MCF 10A (cell line): ENCODE measurements at regions not wholly inside any gene's neighbourhood (a gene's known extent, or its start where the extent isn't known, plus 50 kb on each side); places are given as distances from the start of the nearest gene placed in this dataset.
A peak's percentile ranks its signal among the peaks of the same experiment; 100 is the strongest.

Experiments used
- BruUV-seq: library from RNA; stranded (reverse); fragments of 400-500 nt; replicated peaks from 2 replicates; lab custom pipeline; 2021; lab: Mats Ljungman, UMichigan
- CTCF ChIA-PET: fragments of 300-600 bp; sonication (Branson Sonifier 250); formaldehyde crosslinking; extraction: SDS; loops from one replicate; lab custom pipeline; 2021; ENCODE audit warnings: antibody characterized with exemption, inconsistent platforms; lab: Yijun Ruan, JAX
- POLR2A ChIA-PET: fragments of 300-600, 350-650 bp; sonication (Branson Sonifier 250); formaldehyde crosslinking; extraction: SDS; loops from one replicate; lab custom pipeline; 2020; ENCODE audit warnings: antibody characterized with exemption, inconsistent platforms; lab: Yijun Ruan, JAX
- DNase-seq: peaks from one replicate; pipeline ENCODE4 v3.0.0-alpha.2; 2018; ENCODE audit not compliant: unreplicated experiment
- H3K27ac Mint-ChIP-seq: one replicate; pipeline ENCODE4 v1.8.0; 2022; ENCODE audit warnings: mild to moderate bottlenecking, low read depth, mixed read lengths; ENCODE audit not compliant: unreplicated experiment
- H3K27me3 Mint-ChIP-seq: one replicate; pipeline ENCODE4 v1.8.0; 2022; ENCODE audit warnings: mixed read lengths; ENCODE audit not compliant: insufficient read depth, unreplicated experiment
- H3K36me3 Mint-ChIP-seq: one replicate; pipeline ENCODE4 v1.8.0; 2022; ENCODE audit warnings: mild to moderate bottlenecking, moderate library complexity, mixed read lengths; ENCODE audit not compliant: insufficient read depth, unreplicated experiment
- H3K4me1 Mint-ChIP-seq: one replicate; pipeline ENCODE4 v1.8.0; 2022; ENCODE audit warnings: mixed read lengths; ENCODE audit not compliant: insufficient read depth, unreplicated experiment
- H3K4me3 Mint-ChIP-seq: one replicate; pipeline ENCODE4 v1.8.0; 2022; ENCODE audit warnings: mild to moderate bottlenecking, moderate library complexity, mixed read lengths; ENCODE audit not compliant: unreplicated experiment
- H3K9me3 Mint-ChIP-seq: one replicate; pipeline ENCODE4 v1.8.0; 2022; ENCODE audit warnings: mixed read lengths; ENCODE audit not compliant: unreplicated experiment
- CTCF ChIP-seq: fragments of 200-600 bp; IDR thresholded peaks from one replicate; pipeline ENCODE4 v1.8.0; 2022; ENCODE audit warnings: antibody characterized with exemption, mild to moderate bottlenecking; ENCODE audit not compliant: unreplicated experiment
- intact Hi-C: fragments of 100-400 bp; cut with micrococcal nuclease; formaldehyde crosslinking; loops from 2 replicates; pipeline ENCODE4 v1.14.1; 2022

GRCh38 chr12:75887979-75888378, 143.6 kb downstream of the PHLDA1 start:
- ChIA-PET POLR2A (interaction anchor here (0.6 kb wide), 1 partner anchor 40 kb away, joined by 3 read pairs; no protein-coding TSS in a partner anchor), CTCF (no interaction called here)
- TF ChIP-seq CTCF, result no peak
- intact Hi-C loops, result no loop called here
- no peaks in the 10 kb centered on the region for H3K27me3 Mint-ChIP-seq
- no peak overlapping the region for H3K4me3 Mint-ChIP-seq
- no peaks in the 10 kb centered on the region for H3K36me3 Mint-ChIP-seq
- H3K27ac Mint-ChIP-seq, result no peak overlapping the region
- peaks cover 32% of the 10 kb centered on the region for H3K4me1 Mint-ChIP-seq
- BruUV-seq, result no TSS peak
- no peaks in the 10 kb centered on the region for H3K9me3 Mint-ChIP-seq
- DNase-seq, result no peak

GRCh38 chr12:75884465-75884985, 147.1 kb downstream of the PHLDA1 start:
- no peak for DNase-seq
- Mint-ChIP-seq H3K9me3 (no peaks in the 10 kb centered on the region), H3K27me3 (no peaks in the 10 kb centered on the region), H3K36me3 (no peaks in the 10 kb centered on the region), H3K27ac (no peak overlapping the region), H3K4me1 (peaks cover 17% of the 10 kb centered on the region), H3K4me3 (no peak overlapping the region)
- no TSS peak for BruUV-seq
- ChIA-PET POLR2A (no interaction called here), CTCF (no interaction called here)
- TF ChIP-seq CTCF, result no peak
- intact Hi-C loops, result no loop called here

GRCh38 chr12:75883241-75883640, 148.3 kb downstream of the PHLDA1 start:
- ChIA-PET POLR2A (interaction anchor here (1.4 kb wide), 1 partner anchor 20 kb away, joined by 5 read pairs; no protein-coding TSS in a partner anchor), CTCF (interaction anchor here (0.6 kb wide), 1 partner anchor 1441 kb away, joined by 3 read pairs; no protein-coding TSS in a partner anchor)
- DNase-seq, result peak; percentile 46
- Mint-ChIP-seq H3K4me3 (no peak overlapping the region), H3K27ac (peak overlapping the region; percentile 1), H3K4me1 (peaks cover 8% of the 10 kb centered on the region), H3K27me3 (no peaks in the 10 kb centered on the region), H3K9me3 (no peaks in the 10 kb centered on the region), H3K36me3 (no peaks in the 10 kb centered on the region)
- intact Hi-C loops, result no loop called here
- no peak for TF ChIP-seq CTCF
- no TSS peak for BruUV-seq

GRCh38 chr12:75882421-75882820, 149.2 kb downstream of the PHLDA1 start:
- POLR2A ChIA-PET, result interaction anchor here (1.4 kb wide), 1 partner anchor 19 kb away, joined by 5 read pairs; no protein-coding TSS in a partner anchor
- BruUV-seq, result no TSS peak
- TF ChIP-seq CTCF, result no peak
- H3K4me3 Mint-ChIP-seq, result no peak overlapping the region
- H3K9me3 Mint-ChIP-seq, result no peaks in the 10 kb centered on the region
- no peaks in the 10 kb centered on the region for H3K27me3 Mint-ChIP-seq
- H3K27ac Mint-ChIP-seq, result no peak overlapping the region
- intact Hi-C loops, result no loop called here
- H3K4me1 Mint-ChIP-seq, result peaks cover 8% of the 10 kb centered on the region
- CTCF ChIA-PET, result interaction anchor here (0.8 to 0.9 kb wide), 2 partner anchors 149 to 155 kb away, joined by 3 to 4 read pairs; partner anchors contain the start of gene PHLDA1
- no peak for DNase-seq
- H3K36me3 Mint-ChIP-seq, result no peaks in the 10 kb centered on the region
